ENCODE measurements at regions not wholly inside any gene's neighbourhood (a gene's known extent, or its start where the extent isn't known, plus 50 kb on each side); places are given as distances from the start of the nearest gene placed in this dataset.

DNA sequence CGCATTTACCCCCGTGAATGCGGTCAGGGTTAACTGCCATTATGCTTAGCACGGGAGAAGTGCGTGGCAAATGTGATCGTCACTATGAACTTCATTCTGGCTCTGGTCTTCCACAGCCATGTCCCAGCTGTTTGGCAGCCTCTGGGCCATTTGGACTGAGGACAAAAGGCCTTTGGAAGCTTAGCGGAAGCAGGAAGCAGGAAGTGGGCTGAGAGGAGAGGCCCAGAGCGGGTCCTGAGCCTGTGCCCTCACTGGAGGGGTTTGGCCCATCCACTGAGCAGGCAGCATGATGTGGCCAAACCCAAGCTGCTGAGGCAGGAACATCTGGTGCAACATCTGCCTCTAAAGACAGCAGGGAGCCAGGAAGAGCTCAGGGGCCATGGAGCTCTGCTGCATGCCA, 345.9 kb downstream of the C16orf95 start:
- DNase-seq (ENCODE audit: low read depth in 1 of 2, low spot score in 1 of 2) (no peak), FAIRE-seq (no peak), ATAC-seq (no peak)
- Histone ChIP-seq H3K4me1 (peaks cover 5% of the 10 kb centered on the region; the same call in 2 of the 3 replicates), H3K4me3 (no peak overlapping the region), H3K9me3 (peaks cover 11% of the 10 kb centered on the region; the same call in 1 of the 3 replicates), H3K27ac (no peak overlapping the region), H3K4me2 (no peak overlapping the region)
- no peak for TF ChIP-seq ESRRA (IDR thresholded peaks at IDR 0.05; ENCODE audit: borderline replicate concordance, low read length)
- TF ChIP-seq, protein P1, sequence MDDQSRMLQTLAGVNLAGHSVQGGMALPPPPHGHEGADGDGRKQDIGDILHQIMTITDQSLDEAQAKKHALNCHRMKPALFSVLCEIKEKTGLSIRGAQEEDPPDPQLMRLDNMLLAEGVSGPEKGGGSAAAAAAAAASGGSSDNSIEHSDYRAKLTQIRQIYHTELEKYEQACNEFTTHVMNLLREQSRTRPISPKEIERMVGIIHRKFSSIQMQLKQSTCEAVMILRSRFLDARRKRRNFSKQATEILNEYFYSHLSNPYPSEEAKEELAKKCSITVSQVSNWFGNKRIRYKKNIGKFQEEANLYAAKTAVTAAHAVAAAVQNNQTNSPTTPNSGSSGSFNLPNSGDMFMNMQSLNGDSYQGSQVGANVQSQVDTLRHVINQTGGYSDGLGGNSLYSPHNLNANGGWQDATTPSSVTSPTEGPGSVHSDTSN (IDR thresholded peaks at IDR 0.05), result no peak
- TF ChIP-seq MAZ (IDR thresholded peaks at IDR 0.05; ENCODE audit: borderline replicate concordance, low read depth, low read length), result no peak
- TF ChIP-seq, protein P2, sequence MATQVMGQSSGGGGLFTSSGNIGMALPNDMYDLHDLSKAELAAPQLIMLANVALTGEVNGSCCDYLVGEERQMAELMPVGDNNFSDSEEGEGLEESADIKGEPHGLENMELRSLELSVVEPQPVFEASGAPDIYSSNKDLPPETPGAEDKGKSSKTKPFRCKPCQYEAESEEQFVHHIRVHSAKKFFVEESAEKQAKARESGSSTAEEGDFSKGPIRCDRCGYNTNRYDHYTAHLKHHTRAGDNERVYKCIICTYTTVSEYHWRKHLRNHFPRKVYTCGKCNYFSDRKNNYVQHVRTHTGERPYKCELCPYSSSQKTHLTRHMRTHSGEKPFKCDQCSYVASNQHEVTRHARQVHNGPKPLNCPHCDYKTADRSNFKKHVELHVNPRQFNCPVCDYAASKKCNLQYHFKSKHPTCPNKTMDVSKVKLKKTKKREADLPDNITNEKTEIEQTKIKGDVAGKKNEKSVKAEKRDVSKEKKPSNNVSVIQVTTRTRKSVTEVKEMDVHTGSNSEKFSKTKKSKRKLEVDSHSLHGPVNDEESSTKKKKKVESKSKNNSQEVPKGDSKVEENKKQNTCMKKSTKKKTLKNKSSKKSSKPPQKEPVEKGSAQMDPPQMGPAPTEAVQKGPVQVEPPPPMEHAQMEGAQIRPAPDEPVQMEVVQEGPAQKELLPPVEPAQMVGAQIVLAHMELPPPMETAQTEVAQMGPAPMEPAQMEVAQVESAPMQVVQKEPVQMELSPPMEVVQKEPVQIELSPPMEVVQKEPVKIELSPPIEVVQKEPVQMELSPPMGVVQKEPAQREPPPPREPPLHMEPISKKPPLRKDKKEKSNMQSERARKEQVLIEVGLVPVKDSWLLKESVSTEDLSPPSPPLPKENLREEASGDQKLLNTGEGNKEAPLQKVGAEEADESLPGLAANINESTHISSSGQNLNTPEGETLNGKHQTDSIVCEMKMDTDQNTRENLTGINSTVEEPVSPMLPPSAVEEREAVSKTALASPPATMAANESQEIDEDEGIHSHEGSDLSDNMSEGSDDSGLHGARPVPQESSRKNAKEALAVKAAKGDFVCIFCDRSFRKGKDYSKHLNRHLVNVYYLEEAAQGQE (IDR thresholded peaks at IDR 0.05), result no peak
- no peak for TF ChIP-seq RFX5 (IDR thresholded peaks at IDR 0.05)
- TF ChIP-seq FOSB (CRISPR knock-in tag; IDR thresholded peaks at IDR 0.05), result no peak
- no peak for TF ChIP-seq ZSCAN20 (CRISPR knock-in tag; IDR thresholded peaks at IDR 0.05)
- no peak for TF ChIP-seq FOSL2 (IDR thresholded peaks at IDR 0.05)
- TF ChIP-seq FOSL2 (CRISPR knock-in tag; IDR thresholded peaks at IDR 0.05), result no peak
- TF ChIP-seq HOXA7 (CRISPR knock-in tag; IDR thresholded peaks at IDR 0.05), result no peak
- CTCF ChIA-PET, result interaction anchor here (1.2 to 1.4 kb wide), 2 partner anchors 11 to 407 kb away, joined by 4 to 6 read pairs; no protein-coding TSS in a partner anchor
- WGBS (ENCODE audit: missing lambda C conversion rate), result 74% methylated on average over 8 of the region's 8 CpGs
- POLR2A ChIA-PET, result no interaction called here

DNA sequence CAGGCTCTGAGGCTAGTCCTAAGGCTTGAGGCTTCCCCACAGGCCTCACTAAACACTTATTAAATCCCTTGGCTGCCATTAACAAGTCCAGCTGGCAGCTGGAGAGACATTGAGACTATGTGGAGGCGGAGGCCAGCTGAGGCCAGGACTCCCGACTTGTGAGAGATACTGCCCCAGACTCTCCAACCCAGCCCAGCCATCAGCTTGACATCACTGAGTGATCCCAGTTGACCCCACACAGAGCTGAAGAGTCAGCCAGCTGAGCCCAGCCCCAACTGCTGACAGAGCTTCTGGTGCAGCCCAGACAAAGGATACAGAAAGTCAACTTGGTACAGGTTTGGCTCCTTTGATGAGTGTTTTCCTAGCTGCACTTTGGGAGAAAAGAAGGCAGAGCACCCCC, 343.1 kb downstream of the C16orf95 start:
- Histone ChIP-seq H3K4me1 (peaks cover 5% of the 10 kb centered on the region; the same call in 2 of the 3 replicates), H3K4me3 (no peak overlapping the region), H3K9me3 (peaks cover 11% of the 10 kb centered on the region; the same call in 1 of the 3 replicates), H3K27ac (no peak overlapping the region), H3K4me2 (no peak overlapping the region)
- ATAC-seq (no peak), DNase-seq (ENCODE audit: low read depth in 1 of 2, low spot score in 1 of 2) (no peak), FAIRE-seq (no peak)
- ChIA-PET POLR2A (no interaction called here), CTCF (interaction anchor here (0.6 to 1.0 kb wide), 2 partner anchors 19 to 37 kb away, joined by 3 to 5 read pairs; no protein-coding TSS in a partner anchor)
- 45% methylated on average over 2 of the region's 2 CpGs for WGBS (ENCODE audit: missing lambda C conversion rate)
- TF ChIP-seq, protein P3, sequence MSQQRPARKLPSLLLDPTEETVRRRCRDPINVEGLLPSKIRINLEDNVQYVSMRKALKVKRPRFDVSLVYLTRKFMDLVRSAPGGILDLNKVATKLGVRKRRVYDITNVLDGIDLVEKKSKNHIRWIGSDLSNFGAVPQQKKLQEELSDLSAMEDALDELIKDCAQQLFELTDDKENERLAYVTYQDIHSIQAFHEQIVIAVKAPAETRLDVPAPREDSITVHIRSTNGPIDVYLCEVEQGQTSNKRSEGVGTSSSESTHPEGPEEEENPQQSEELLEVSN (IDR thresholded peaks at IDR 0.05; ENCODE audit: borderline replicate concordance, low read depth), result no peak
- TF ChIP-seq RARB (CRISPR knock-in tag; IDR thresholded peaks at IDR 0.05) (no peak), EHF (CRISPR knock-in tag; IDR thresholded peaks at IDR 0.05) (no peak), CBX8 (IDR thresholded peaks at IDR 0.05) (no peak), HOXA7 (CRISPR knock-in tag; IDR thresholded peaks at IDR 0.05) (no peak), TP53 (CRISPR knock-in tag; IDR thresholded peaks at IDR 0.05) (no peak), FOSB (CRISPR knock-in tag; IDR thresholded peaks at IDR 0.05) (no peak), HOXB5 (CRISPR knock-in tag; IDR thresholded peaks at IDR 0.05) (no peak), KDM1A (IDR thresholded peaks at IDR 0.05; ENCODE audit: low read depth) (no peak)
- TF ChIP-seq, protein P4, sequence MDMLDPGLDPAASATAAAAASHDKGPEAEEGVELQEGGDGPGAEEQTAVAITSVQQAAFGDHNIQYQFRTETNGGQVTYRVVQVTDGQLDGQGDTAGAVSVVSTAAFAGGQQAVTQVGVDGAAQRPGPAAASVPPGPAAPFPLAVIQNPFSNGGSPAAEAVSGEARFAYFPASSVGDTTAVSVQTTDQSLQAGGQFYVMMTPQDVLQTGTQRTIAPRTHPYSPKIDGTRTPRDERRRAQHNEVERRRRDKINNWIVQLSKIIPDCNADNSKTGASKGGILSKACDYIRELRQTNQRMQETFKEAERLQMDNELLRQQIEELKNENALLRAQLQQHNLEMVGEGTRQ (IDR thresholded peaks at IDR 0.05), result no peak
- TF ChIP-seq, protein P2 (IDR thresholded peaks at IDR 0.05), result no peak
- TF ChIP-seq, protein P5, sequence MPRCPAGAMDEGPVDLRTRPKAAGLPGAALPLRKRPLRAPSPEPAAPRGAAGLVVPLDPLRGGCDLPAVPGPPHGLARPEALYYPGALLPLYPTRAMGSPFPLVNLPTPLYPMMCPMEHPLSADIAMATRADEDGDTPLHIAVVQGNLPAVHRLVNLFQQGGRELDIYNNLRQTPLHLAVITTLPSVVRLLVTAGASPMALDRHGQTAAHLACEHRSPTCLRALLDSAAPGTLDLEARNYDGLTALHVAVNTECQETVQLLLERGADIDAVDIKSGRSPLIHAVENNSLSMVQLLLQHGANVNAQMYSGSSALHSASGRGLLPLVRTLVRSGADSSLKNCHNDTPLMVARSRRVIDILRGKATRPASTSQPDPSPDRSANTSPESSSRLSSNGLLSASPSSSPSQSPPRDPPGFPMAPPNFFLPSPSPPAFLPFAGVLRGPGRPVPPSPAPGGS (IDR thresholded peaks at IDR 0.05), result no peak

Data from A549 (cell line).